Ishikawa (cell line): ENCODE measurements at regions not wholly inside any gene's neighbourhood (a gene's known extent, or its start where the extent isn't known, plus 50 kb on each side); places are given as distances from the start of the nearest gene placed in this dataset.

Source experiments
- CEBPB ChIP-seq: IDR thresholded peaks from 2 replicates; pipeline ENCODE4 v1.6.1; 2012
- CREB1 ChIP-seq: IDR thresholded peaks from 2 replicates; pipeline ENCODE4 v1.6.1; 2012; ENCODE audit warnings: low read depth
- EGR1 ChIP-seq: IDR thresholded peaks from 2 replicates; pipeline ENCODE4 v1.6.1; 2012
- EP300 ChIP-seq: IDR thresholded peaks from 2 replicates; pipeline ENCODE4 v1.6.1; 2012; ENCODE audit warnings: borderline replicate concordance
- FOXM1 ChIP-seq: IDR thresholded peaks from 2 replicates; pipeline ENCODE4 v1.6.1; 2012; ENCODE audit warnings: low read depth, borderline replicate concordance
- MAX ChIP-seq: IDR thresholded peaks from 2 replicates; pipeline ENCODE4 v1.6.1; 2012
- NFIC ChIP-seq: IDR thresholded peaks from 2 replicates; pipeline ENCODE4 v1.6.1; 2012
- RAD21 ChIP-seq: IDR thresholded peaks from 2 replicates; pipeline ENCODE4 v1.6.1; 2012; ENCODE audit warnings: low read depth
- TAF1 ChIP-seq: IDR thresholded peaks from 2 replicates; pipeline ENCODE4 v1.6.1; 2012; ENCODE audit warnings: low read depth, mild to moderate bottlenecking
- TCF12 ChIP-seq: IDR thresholded peaks from 2 replicates; pipeline ENCODE4 v1.6.1; 2012; ENCODE audit warnings: low read depth
- TEAD4 ChIP-seq: IDR thresholded peaks from 2 replicates; pipeline ENCODE4 v1.6.1; 2012
- YY1 ChIP-seq: IDR thresholded peaks from 2 replicates; pipeline ENCODE4 v1.6.1; 2012; ENCODE audit warnings: low read depth
- ZBTB7A ChIP-seq: IDR thresholded peaks from 2 replicates; pipeline ENCODE4 v1.6.1; 2012; ENCODE audit warnings: low read depth
- TF ChIP-seq, protein P1 (sequence below): IDR thresholded peaks from 2 replicates; pipeline ENCODE4 v1.6.1; 2012; ENCODE audit warnings: low read depth, mild to moderate bottlenecking
- TF ChIP-seq, protein P2 (sequence below): IDR thresholded peaks from 2 replicates; pipeline ENCODE4 v1.6.1; 2012

DNA sequence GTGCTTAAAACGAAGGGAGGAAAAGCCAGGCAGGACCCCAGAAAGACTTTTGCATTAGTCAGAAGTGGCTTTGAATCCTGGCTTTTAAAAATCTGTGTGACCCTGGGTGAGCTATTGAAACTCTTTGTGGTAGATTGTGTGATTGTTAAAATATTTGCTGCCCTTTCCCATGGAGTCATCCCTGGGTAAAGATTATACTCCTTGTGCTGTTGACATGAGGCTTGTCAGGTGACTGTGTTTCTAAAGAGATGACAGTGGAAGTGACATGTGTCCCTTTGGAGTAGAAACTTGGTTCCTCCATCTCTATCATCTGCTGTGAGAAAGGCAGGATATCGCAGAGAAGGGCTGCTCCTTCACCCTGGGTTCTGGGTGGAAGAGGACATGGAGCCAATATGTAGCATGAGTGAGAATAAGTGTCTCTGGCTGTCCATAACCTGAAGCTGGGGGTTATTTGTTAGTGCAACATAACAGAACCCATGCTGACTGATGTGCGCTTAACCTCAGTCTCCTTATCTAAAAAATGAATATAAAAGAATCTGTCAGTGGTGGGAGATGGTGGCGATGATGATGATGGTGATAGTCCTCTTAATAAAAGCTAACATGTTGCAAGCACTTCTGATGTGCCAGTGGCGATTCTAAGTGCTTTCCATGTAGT is 187.6 kb downstream of the RHOU start:
- TF ChIP-seq YY1, result no peak
- no peak for TF ChIP-seq RAD21
- TF ChIP-seq, protein P1, sequence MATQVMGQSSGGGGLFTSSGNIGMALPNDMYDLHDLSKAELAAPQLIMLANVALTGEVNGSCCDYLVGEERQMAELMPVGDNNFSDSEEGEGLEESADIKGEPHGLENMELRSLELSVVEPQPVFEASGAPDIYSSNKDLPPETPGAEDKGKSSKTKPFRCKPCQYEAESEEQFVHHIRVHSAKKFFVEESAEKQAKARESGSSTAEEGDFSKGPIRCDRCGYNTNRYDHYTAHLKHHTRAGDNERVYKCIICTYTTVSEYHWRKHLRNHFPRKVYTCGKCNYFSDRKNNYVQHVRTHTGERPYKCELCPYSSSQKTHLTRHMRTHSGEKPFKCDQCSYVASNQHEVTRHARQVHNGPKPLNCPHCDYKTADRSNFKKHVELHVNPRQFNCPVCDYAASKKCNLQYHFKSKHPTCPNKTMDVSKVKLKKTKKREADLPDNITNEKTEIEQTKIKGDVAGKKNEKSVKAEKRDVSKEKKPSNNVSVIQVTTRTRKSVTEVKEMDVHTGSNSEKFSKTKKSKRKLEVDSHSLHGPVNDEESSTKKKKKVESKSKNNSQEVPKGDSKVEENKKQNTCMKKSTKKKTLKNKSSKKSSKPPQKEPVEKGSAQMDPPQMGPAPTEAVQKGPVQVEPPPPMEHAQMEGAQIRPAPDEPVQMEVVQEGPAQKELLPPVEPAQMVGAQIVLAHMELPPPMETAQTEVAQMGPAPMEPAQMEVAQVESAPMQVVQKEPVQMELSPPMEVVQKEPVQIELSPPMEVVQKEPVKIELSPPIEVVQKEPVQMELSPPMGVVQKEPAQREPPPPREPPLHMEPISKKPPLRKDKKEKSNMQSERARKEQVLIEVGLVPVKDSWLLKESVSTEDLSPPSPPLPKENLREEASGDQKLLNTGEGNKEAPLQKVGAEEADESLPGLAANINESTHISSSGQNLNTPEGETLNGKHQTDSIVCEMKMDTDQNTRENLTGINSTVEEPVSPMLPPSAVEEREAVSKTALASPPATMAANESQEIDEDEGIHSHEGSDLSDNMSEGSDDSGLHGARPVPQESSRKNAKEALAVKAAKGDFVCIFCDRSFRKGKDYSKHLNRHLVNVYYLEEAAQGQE, result no peak
- TF ChIP-seq, protein P2, sequence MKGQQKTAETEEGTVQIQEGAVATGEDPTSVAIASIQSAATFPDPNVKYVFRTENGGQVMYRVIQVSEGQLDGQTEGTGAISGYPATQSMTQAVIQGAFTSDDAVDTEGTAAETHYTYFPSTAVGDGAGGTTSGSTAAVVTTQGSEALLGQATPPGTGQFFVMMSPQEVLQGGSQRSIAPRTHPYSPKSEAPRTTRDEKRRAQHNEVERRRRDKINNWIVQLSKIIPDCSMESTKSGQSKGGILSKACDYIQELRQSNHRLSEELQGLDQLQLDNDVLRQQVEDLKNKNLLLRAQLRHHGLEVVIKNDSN, result no peak
- TF ChIP-seq TCF12, result no peak
- no peak for TF ChIP-seq NFIC
- no peak for TF ChIP-seq CEBPB
- no peak for TF ChIP-seq TAF1
- no peak for TF ChIP-seq EGR1
- no peak for TF ChIP-seq MAX
- TF ChIP-seq EP300, result no peak

GRCh38 chr1:228923973-228924686 is 188.9 kb downstream of the RHOU start:
- TF ChIP-seq EP300 (no peak), FOXM1 (no peak), TEAD4 (no peak), EGR1 (no peak), ZBTB7A (no peak), MAX (no peak)
- TF ChIP-seq, protein P2, result no peak
- TF ChIP-seq, protein P1, result no peak

GRCh38 chr1:228925691-228926090 is 190.4 kb downstream of the RHOU start:
- TF ChIP-seq EGR1 (no peak), FOXM1 (no peak), TCF12 (no peak), ZBTB7A (no peak), NFIC (no peak), CREB1 (no peak), YY1 (no peak), EP300 (no peak), TEAD4 (no peak), CEBPB (no peak), MAX (no peak)
- TF ChIP-seq, protein P1, result no peak
- TF ChIP-seq, protein P2, result no peak
